PC-9 (cell line): ENCODE measurements at regions not wholly inside any gene's neighbourhood (a gene's known extent, or its start where the extent isn't known, plus 50 kb on each side); places are given as distances from the start of the nearest gene placed in this dataset.

ENCODE experiments used
- BruUV-seq: library from RNA; stranded (reverse); fragments of 400-500 nt; replicated peaks from 2 replicates; lab custom pipeline; 2021; lab: Mats Ljungman, UMichigan
- CTCF ChIA-PET: fragments of 300-600 bp; sonication (Branson Sonifier 250); formaldehyde crosslinking; loops from one replicate; lab custom pipeline; 2022; ENCODE audit warnings: antibody characterized with exemption; lab: Charles Lee
- POLR2A ChIA-PET: fragments of 300-600 bp; sonication (Branson Sonifier 250); formaldehyde crosslinking; loops from one replicate; lab custom pipeline; 2022; ENCODE audit warnings: antibody characterized with exemption; ENCODE audit not compliant: unreplicated experiment; lab: Charles Lee
- DNase-seq, 2 experiments: peaks; one replicate each; pipeline versions ENCODE4 v3.0.0 to v3.0.0-alpha.2; 2015 to 2022; ENCODE audit warnings: mixed read lengths in 1 of 2
- H2AFZ ChIP-seq: fragments of 200-600 bp; sonication (generic); 2 replicates; pipeline ENCODE4 v1.8.1; 2017; ENCODE audit warnings: antibody characterized with exemption
- H3F3A ChIP-seq: fragments of 200-600 bp; sonication (generic); 2 replicates; pipeline ENCODE4 v1.8.1; 2017; ENCODE audit warnings: antibody characterized with exemption, mild to moderate bottlenecking, low read depth; ENCODE audit not compliant: insufficient read depth
- H3K27ac ChIP-seq: fragments of 200-600 bp; sonication (generic); 2 replicates; pipeline ENCODE4 v1.6.1; 2016; ENCODE audit warnings: mixed run types
- H3K27me3 ChIP-seq: fragments of 200-600 bp; sonication (generic); 2 replicates; pipeline ENCODE4 v1.6.1; 2016; ENCODE audit warnings: low read depth, mixed run types; ENCODE audit not compliant: insufficient read depth
- H3K36me3 ChIP-seq: fragments of 200-600 bp; sonication (generic); 2 replicates; pipeline ENCODE4 v1.6.1; 2016; ENCODE audit warnings: low read depth, mixed run types
- H3K4me1 ChIP-seq: fragments of 200-600 bp; sonication (generic); replicated peaks from 2 replicates; pipeline ENCODE4 v1.6.1; 2016; ENCODE audit warnings: mixed run types; ENCODE audit not compliant: insufficient read depth
- H3K4me2 ChIP-seq: fragments of 200-600 bp; sonication (generic); 2 replicates; pipeline ENCODE4 v1.6.1; 2017; ENCODE audit warnings: mixed run types
- H3K4me3 ChIP-seq: fragments of 200-600 bp; sonication (generic); 2 replicates; pipeline ENCODE4 v1.6.1; 2016; ENCODE audit warnings: mixed run types
- H3K79me2 ChIP-seq: fragments of 200-600 bp; sonication (generic); 2 replicates; pipeline ENCODE4 v1.6.1; 2017; ENCODE audit warnings: low read depth, mixed run types
- H3K9me2 ChIP-seq: fragments of 200-600 bp; sonication (generic); 2 replicates; pipeline ENCODE4 v1.8.1; 2017; ENCODE audit warnings: mild to moderate bottlenecking; ENCODE audit not compliant: insufficient read depth
- H3K9me3 ChIP-seq: fragments of 200-600 bp; sonication (generic); 2 replicates; pipeline ENCODE4 v1.8.1; 2016; ENCODE audit warnings: low read depth; ENCODE audit not compliant: insufficient read depth
- H4K20me1 ChIP-seq: fragments of 200-600 bp; sonication (generic); 2 replicates; pipeline ENCODE4 v1.8.1; 2017; ENCODE audit not compliant: insufficient read depth
- EZH2 ChIP-seq: fragments of 200-600 bp; sonication (generic); IDR thresholded peaks from 2 replicates; pipeline ENCODE4 v1.8.0; 2017; ENCODE audit warnings: antibody characterized with exemption, low read depth
- intact Hi-C: fragments of 100-400 bp; cut with micrococcal nuclease; formaldehyde crosslinking; loops from one replicate; pipeline ENCODE4 v1.10.0; 2022; ENCODE audit not compliant: unreplicated experiment
- TF ChIP-seq, protein P1 (sequence below): fragments of 200-600 bp; sonication (generic); conservative IDR thresholded peaks from 2 replicates; pipeline ENCODE4 v1.6.1; 2017; ENCODE audit warnings: mixed run types, antibody characterized with exemption, mild to moderate bottlenecking, moderate library complexity

DNA sequence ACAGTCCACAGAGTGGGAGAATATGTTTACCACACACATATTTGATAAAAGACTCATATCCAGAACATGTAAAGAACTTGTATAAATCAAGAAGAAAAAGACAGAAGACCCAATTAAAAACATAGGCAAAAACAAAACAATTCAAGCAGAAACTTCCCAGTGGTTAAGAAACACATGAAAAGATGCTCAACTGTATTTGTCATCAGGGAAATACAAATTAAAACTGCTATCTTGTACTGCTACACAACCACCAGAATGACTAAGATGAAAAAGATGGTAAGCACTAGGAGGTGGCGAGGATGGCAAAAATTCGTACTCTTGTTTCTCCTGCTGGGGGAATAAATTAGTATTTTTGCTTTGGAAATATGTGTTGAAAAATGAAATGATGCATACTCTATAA, 192.3 kb upstream of the C11orf87 start:
- H3K27me3 ChIP-seq: no peaks in the 10 kb centered on the region
- no peak overlapping the region for H3K4me3 ChIP-seq
- CTCF ChIA-PET: no interaction called here
- H3K27ac ChIP-seq: no peak overlapping the region
- TF ChIP-seq, protein P1, sequence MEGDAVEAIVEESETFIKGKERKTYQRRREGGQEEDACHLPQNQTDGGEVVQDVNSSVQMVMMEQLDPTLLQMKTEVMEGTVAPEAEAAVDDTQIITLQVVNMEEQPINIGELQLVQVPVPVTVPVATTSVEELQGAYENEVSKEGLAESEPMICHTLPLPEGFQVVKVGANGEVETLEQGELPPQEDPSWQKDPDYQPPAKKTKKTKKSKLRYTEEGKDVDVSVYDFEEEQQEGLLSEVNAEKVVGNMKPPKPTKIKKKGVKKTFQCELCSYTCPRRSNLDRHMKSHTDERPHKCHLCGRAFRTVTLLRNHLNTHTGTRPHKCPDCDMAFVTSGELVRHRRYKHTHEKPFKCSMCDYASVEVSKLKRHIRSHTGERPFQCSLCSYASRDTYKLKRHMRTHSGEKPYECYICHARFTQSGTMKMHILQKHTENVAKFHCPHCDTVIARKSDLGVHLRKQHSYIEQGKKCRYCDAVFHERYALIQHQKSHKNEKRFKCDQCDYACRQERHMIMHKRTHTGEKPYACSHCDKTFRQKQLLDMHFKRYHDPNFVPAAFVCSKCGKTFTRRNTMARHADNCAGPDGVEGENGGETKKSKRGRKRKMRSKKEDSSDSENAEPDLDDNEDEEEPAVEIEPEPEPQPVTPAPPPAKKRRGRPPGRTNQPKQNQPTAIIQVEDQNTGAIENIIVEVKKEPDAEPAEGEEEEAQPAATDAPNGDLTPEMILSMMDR: no peak
- no peak for TF ChIP-seq EZH2
- no peak overlapping the region for H3K4me2 ChIP-seq
- H3K79me2 ChIP-seq: no peaks in the 10 kb centered on the region
- intact Hi-C loops: no loop called here
- POLR2A ChIA-PET: no interaction called here
- peaks cover 10% of the 10 kb centered on the region; the same call in 1 of the 2 replicates for H3K9me2 ChIP-seq
- no peaks in the 10 kb centered on the region for H3K36me3 ChIP-seq
- DNase-seq: no peak
- H3K4me1 ChIP-seq: no peaks in the 10 kb centered on the region
- no peaks in the 10 kb centered on the region for H3F3A ChIP-seq
- H2AFZ ChIP-seq: no peak overlapping the region
- BruUV-seq: no TSS peak
- H4K20me1 ChIP-seq: no peaks in the 10 kb centered on the region
- H3K9me3 ChIP-seq: peaks cover under 1% of the 10 kb centered on the region; the same call in 1 of the 2 replicates

DNA sequence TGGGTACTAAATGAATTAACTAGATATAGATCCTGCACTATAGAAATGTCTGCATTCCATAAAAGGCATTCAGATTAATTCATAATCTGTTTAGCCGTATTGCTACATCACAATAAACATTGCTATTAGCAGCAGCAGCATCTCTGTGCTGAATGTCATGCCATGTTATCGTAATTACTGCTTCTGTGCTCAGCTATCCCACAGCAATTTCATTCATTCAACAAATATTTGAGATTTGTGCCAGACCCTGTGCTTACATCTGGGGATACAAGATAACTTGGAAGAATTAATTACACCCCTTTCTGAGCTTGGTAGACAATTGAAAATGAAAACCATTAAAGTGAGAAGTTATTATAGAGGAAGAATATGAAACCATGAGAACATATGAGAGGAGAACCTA, 185.8 kb upstream of the C11orf87 start:
- POLR2A ChIA-PET: no interaction called here

DNA sequence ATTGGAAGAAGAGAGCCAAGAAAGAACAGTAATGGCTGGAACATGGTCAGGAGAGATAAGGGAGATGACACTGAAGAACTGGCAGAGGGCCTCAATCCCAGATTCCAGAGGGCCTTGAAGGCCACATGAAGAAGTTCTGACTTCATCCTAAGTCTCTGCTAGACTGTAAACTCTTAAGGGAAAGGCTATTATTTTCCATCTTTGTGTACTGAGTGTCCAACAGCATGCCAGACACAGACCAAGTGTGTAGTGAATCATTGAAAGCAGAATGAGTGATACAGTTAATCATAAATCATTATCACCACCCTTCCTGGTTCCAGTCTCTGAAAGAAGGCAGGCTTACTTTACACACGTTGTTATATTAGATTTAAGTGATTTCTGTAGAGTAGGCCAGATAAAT, 185.3 kb upstream of the C11orf87 start:
- no peaks in the 10 kb centered on the region for H3K27me3 ChIP-seq
- ChIA-PET POLR2A (no interaction called here), CTCF (no interaction called here)
- H3K4me1 ChIP-seq: no peaks in the 10 kb centered on the region
- no peak overlapping the region for H3K4me2 ChIP-seq
- no peak overlapping the region for H2AFZ ChIP-seq
- H3F3A ChIP-seq: no peaks in the 10 kb centered on the region
- no peak for TF ChIP-seq EZH2
- TF ChIP-seq, protein P1: no peak
- no peak for DNase-seq
- no peaks in the 10 kb centered on the region for H3K79me2 ChIP-seq
- H3K36me3 ChIP-seq: no peaks in the 10 kb centered on the region
- H3K4me3 ChIP-seq: no peak overlapping the region
- no peak overlapping the region for H3K27ac ChIP-seq
- no peaks in the 10 kb centered on the region for H3K9me2 ChIP-seq
- no TSS peak for BruUV-seq
- peaks cover 4% of the 10 kb centered on the region; the same call in 1 of the 2 replicates for H3K9me3 ChIP-seq
- no peaks in the 10 kb centered on the region for H4K20me1 ChIP-seq
- intact Hi-C loops: no loop called here

More for the DNA sequence above, 185.8 kb upstream of the C11orf87 start:
- no peaks in the 10 kb centered on the region for H3K79me2 ChIP-seq
- H3F3A ChIP-seq: no peaks in the 10 kb centered on the region
- DNase-seq: no peak
- H4K20me1 ChIP-seq: no peaks in the 10 kb centered on the region
- H3K4me1 ChIP-seq: no peaks in the 10 kb centered on the region
- no peak overlapping the region for H2AFZ ChIP-seq
- H3K27ac ChIP-seq: no peak overlapping the region
- peaks cover 4% of the 10 kb centered on the region; the same call in 1 of the 2 replicates for H3K9me3 ChIP-seq
- BruUV-seq: no TSS peak
- no peaks in the 10 kb centered on the region for H3K36me3 ChIP-seq
- H3K4me3 ChIP-seq: no peak overlapping the region
- TF ChIP-seq, protein P1: no peak
- TF ChIP-seq EZH2: no peak
- no peaks in the 10 kb centered on the region for H3K27me3 ChIP-seq
- no peaks in the 10 kb centered on the region for H3K9me2 ChIP-seq
- CTCF ChIA-PET: no interaction called here
- no peak overlapping the region for H3K4me2 ChIP-seq
- intact Hi-C loops: no loop called here
